ENCODE measurements at regions not wholly inside any gene's neighbourhood (a gene's known extent, or its start where the extent isn't known, plus 50 kb on each side); places are given as distances from the start of the nearest gene placed in this dataset.

DNA sequence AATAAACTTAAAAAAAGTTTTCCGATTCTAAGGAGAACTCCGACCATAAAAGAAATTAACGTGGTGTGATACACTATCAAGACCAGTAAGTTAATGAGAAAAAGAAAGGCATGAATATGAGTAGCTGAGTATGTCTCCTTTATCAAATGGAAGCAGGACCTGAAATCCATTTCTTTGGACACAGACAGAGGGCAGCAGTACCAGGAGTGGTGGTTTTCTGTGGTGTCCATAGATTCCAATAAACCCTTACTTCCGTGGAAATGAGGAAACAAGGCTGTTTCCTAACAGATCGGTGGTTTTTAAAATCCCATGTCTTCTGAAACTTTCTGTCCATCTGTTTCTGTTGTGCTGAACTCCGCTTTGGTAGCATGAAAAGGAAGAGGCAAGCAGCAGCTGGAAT lies 128.5 kb upstream of the TSPAN5 start:
- TF ChIP-seq, protein P1, sequence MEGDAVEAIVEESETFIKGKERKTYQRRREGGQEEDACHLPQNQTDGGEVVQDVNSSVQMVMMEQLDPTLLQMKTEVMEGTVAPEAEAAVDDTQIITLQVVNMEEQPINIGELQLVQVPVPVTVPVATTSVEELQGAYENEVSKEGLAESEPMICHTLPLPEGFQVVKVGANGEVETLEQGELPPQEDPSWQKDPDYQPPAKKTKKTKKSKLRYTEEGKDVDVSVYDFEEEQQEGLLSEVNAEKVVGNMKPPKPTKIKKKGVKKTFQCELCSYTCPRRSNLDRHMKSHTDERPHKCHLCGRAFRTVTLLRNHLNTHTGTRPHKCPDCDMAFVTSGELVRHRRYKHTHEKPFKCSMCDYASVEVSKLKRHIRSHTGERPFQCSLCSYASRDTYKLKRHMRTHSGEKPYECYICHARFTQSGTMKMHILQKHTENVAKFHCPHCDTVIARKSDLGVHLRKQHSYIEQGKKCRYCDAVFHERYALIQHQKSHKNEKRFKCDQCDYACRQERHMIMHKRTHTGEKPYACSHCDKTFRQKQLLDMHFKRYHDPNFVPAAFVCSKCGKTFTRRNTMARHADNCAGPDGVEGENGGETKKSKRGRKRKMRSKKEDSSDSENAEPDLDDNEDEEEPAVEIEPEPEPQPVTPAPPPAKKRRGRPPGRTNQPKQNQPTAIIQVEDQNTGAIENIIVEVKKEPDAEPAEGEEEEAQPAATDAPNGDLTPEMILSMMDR (IDR thresholded peaks at IDR 0.05), result peak in 1 of 3 experiments; percentile 17
- no peak for TF ChIP-seq POLR2A (IDR thresholded peaks at IDR 0.05)

Measured in testis (tissue), 2 donors.